GM10266 (cell line): ENCODE measurements at regions not wholly inside any gene's neighbourhood (a gene's known extent, or its start where the extent isn't known, plus 50 kb on each side); places are given as distances from the start of the nearest gene placed in this dataset.
"Not testable (repeated sequence)": the region's sequence is repeated elsewhere in the genome, so short reads cannot be mapped to it uniquely, and the experiment has no call there.

ENCODE experiments used
- DNase-seq: peaks from one replicate; pipeline ENCODE4 v3.0.0; 2012; ENCODE audit errors: extremely low spot score
- CTCF ChIP-seq: IDR thresholded peaks from 2 replicates; pipeline ENCODE4 v1.5.1; 2012; ENCODE audit warnings: mild to moderate bottlenecking, low read depth; ENCODE audit not compliant: control insufficient read depth, insufficient read depth; ENCODE audit errors: missing control alignments

- no peak for DNase-seq
- no peak for TF ChIP-seq CTCF
These were observed 54.2 kb upstream of the PIK3R4 start for GRCh38 chr3:130800829-130801228.

GRCh38 chr3:130801473-130801872 lies 54.8 kb upstream of the PIK3R4 start:
- DNase-seq, result no peak
- TF ChIP-seq CTCF, result no peak

GRCh38 chr3:130811557-130811956 lies 64.9 kb upstream of the PIK3R4 start:
- TF ChIP-seq CTCF, result no peak

GRCh38 chr3:130814691-130815472 lies 68.3 kb upstream of the PIK3R4 start:
- no peak for TF ChIP-seq CTCF

More at GRCh38 chr3:130811557-130811956, 64.9 kb upstream of the PIK3R4 start:
- DNase-seq, result no peak

GRCh38 chr3:130816561-130817445 lies 70.2 kb upstream of the PIK3R4 start:
- TF ChIP-seq CTCF, result no peak
- no peak for DNase-seq

More at GRCh38 chr3:130814691-130815472, 68.3 kb upstream of the PIK3R4 start:
- no peak for DNase-seq

GRCh38 chr3:130818066-130818465 lies 71.4 kb upstream of the PIK3R4 start:
- not testable (repeated sequence) for DNase-seq

- DNase-seq, result no peak
- no peak for TF ChIP-seq CTCF
These were observed 72.9 kb upstream of the ATP2C1 start for GRCh38 chr3:130820976-130821375.
